H9 (cell line): ENCODE measurements at regions not wholly inside any gene's neighbourhood (a gene's known extent, or its start where the extent isn't known, plus 50 kb on each side); places are given as distances from the start of the nearest gene placed in this dataset.

ENCODE experiments used
- DNase-seq: peaks from one replicate; pipeline ENCODE4 v3.0.0-alpha.2; 2017
- H2AFZ ChIP-seq: one replicate; pipeline ENCODE4 v1.6.1; 2013; ENCODE audit warnings: mild to moderate bottlenecking, low read length, control low read depth, moderate library complexity
- H2AK5ac ChIP-seq: 2 replicates; pipeline ENCODE4 v1.6.1; 2013; ENCODE audit warnings: low read length, control low read depth, mixed read lengths; ENCODE audit not compliant: insufficient read length
- H2BK120ac ChIP-seq: one replicate; pipeline ENCODE4 v1.6.1; 2013; ENCODE audit warnings: low read depth, mild to moderate bottlenecking, low read length, control low read depth, inconsistent platforms; ENCODE audit not compliant: poor library complexity, severe bottlenecking
- H2BK12ac ChIP-seq: 2 replicates; pipeline ENCODE4 v1.6.1; 2013; ENCODE audit warnings: low read length, control low read depth, mixed read lengths, low read depth; ENCODE audit not compliant: insufficient read length
- H2BK15ac ChIP-seq: 2 replicates; pipeline ENCODE4 v1.6.1; 2013; ENCODE audit warnings: low read depth, low read length, control low read depth
- H2BK20ac ChIP-seq: one replicate; pipeline ENCODE4 v1.6.1; 2013; ENCODE audit warnings: low read depth, mild to moderate bottlenecking, low read length, control low read depth, inconsistent platforms; ENCODE audit not compliant: poor library complexity, severe bottlenecking
- H2BK5ac ChIP-seq: 2 replicates; pipeline ENCODE4 v1.6.1; 2013; ENCODE audit warnings: low read length, control low read depth, mixed read lengths; ENCODE audit not compliant: insufficient read length
- H3K14ac ChIP-seq: 2 replicates; pipeline ENCODE4 v1.6.1; 2013; ENCODE audit warnings: low read length, control low read depth; ENCODE audit not compliant: insufficient read depth
- H3K18ac ChIP-seq: 2 replicates; pipeline ENCODE4 v1.6.1; 2013; ENCODE audit warnings: low read depth, mild to moderate bottlenecking, mixed read lengths, low read length, control low read depth; ENCODE audit not compliant: insufficient read length
- H3K23ac ChIP-seq: 2 replicates; pipeline ENCODE4 v1.6.1; 2013; ENCODE audit warnings: low read length, control low read depth, mixed read lengths, low read depth; ENCODE audit not compliant: insufficient read length
- H3K23me2 ChIP-seq: 2 replicates; pipeline ENCODE4 v1.6.1; 2013; ENCODE audit warnings: low read depth, mild to moderate bottlenecking, mixed read lengths, low read length, control low read depth; ENCODE audit not compliant: insufficient read length, poor library complexity, severe bottlenecking
- H3K27ac ChIP-seq: 2 replicates; pipeline ENCODE4 v1.5.1; 2013; ENCODE audit warnings: low read length, control low read depth, mixed read lengths, low read depth; ENCODE audit not compliant: insufficient read length
- H3K27me3 ChIP-seq: 2 replicates; pipeline ENCODE4 v1.6.1; 2013; ENCODE audit warnings: low read length, control low read depth, inconsistent platforms; ENCODE audit not compliant: insufficient read depth
- H3K4ac ChIP-seq: 2 replicates; pipeline ENCODE4 v1.6.1; 2013; ENCODE audit warnings: low read depth, mild to moderate bottlenecking, control low read depth, inconsistent platforms, low read length, moderate library complexity
- H3K4me1 ChIP-seq: 2 replicates; pipeline ENCODE4 v1.6.1; 2013; ENCODE audit warnings: low read length, control low read depth, inconsistent platforms; ENCODE audit not compliant: insufficient read depth
- H3K4me2 ChIP-seq: 2 replicates; pipeline ENCODE4 v1.6.1; 2013; ENCODE audit warnings: low read length, control low read depth, mixed read lengths; ENCODE audit not compliant: insufficient read length, insufficient read depth
- H3K56ac ChIP-seq: 2 replicates; pipeline ENCODE4 v1.6.1; 2013; ENCODE audit warnings: low read depth, mild to moderate bottlenecking, mixed read lengths, low read length, control low read depth; ENCODE audit not compliant: insufficient read length
- H3K79me1 ChIP-seq: 2 replicates; pipeline ENCODE4 v1.6.1; 2013; ENCODE audit warnings: low read depth, mild to moderate bottlenecking, moderate library complexity, low read length, control low read depth, inconsistent platforms; ENCODE audit not compliant: insufficient read depth, poor library complexity, severe bottlenecking
- H3K79me2 ChIP-seq: 2 replicates; pipeline ENCODE4 v1.6.1; 2013; ENCODE audit warnings: low read length, control low read depth, inconsistent platforms; ENCODE audit not compliant: insufficient read depth
- H3K9ac ChIP-seq: 2 replicates; pipeline ENCODE4 v1.6.1; 2013; ENCODE audit warnings: low read length, control low read depth, mixed read lengths; ENCODE audit not compliant: insufficient read length; ENCODE audit errors: extremely low read depth
- H3K9me3 ChIP-seq: one replicate; pipeline ENCODE4 v1.6.1; 2013; ENCODE audit warnings: low read depth, low read length, inconsistent platforms; ENCODE audit not compliant: control insufficient read depth
- H3T11ph ChIP-seq: one replicate; pipeline ENCODE4 v1.6.1; 2013; ENCODE audit warnings: mild to moderate bottlenecking, low read length, control low read depth, inconsistent platforms
- H4K20me1 ChIP-seq: one replicate; pipeline ENCODE4 v1.6.1; 2013; ENCODE audit not compliant: control insufficient read depth, insufficient read length, insufficient read depth
- H4K5ac ChIP-seq: 2 replicates; pipeline ENCODE4 v1.6.1; 2013; ENCODE audit warnings: low read depth, mild to moderate bottlenecking, mixed read lengths, low read length, control low read depth; ENCODE audit not compliant: insufficient read length
- H4K8ac ChIP-seq: replicated peaks from 2 replicates; pipeline ENCODE4 v1.6.1; 2013; ENCODE audit warnings: low read length, control low read depth, mixed read lengths, low read depth; ENCODE audit not compliant: insufficient read length
- H4K91ac ChIP-seq: 2 replicates; pipeline ENCODE4 v1.6.1; 2013; ENCODE audit warnings: low read depth, mild to moderate bottlenecking, moderate library complexity, mixed read lengths, low read length, control low read depth; ENCODE audit not compliant: insufficient read length
- H3K27ac Mint-ChIP-seq, 3 experiments: 2 replicates in 2 of 3; 3 replicates in 1 of 3; pipeline ENCODE4 v1.8.0; 2020 to 2021; ENCODE audit warnings: mixed read lengths in 3 of 3, mild to moderate bottlenecking in 1 of 3, moderate library complexity in 1 of 3
- H3K27me3 Mint-ChIP-seq: 2 replicates; pipeline ENCODE4 v1.8.0; 2021; ENCODE audit warnings: low read depth, mild to moderate bottlenecking, moderate library complexity, mixed read lengths
- H3K36me3 Mint-ChIP-seq, 3 experiments: 2 replicates in 2 of 3; 3 replicates in 1 of 3; pipeline ENCODE4 v1.8.0; 2020 to 2021; ENCODE audit warnings: low read depth in 3 of 3, mixed read lengths in 3 of 3; ENCODE audit not compliant: insufficient read depth in 1 of 3
- H3K4me1 Mint-ChIP-seq, 2 experiments: 2 replicates each; pipeline ENCODE4 v1.8.0; 2020; ENCODE audit warnings: mixed read lengths in 2 of 2
- H3K4me3 Mint-ChIP-seq, 2 experiments: 2 replicates in 1 of 2; 3 replicates in 1 of 2; pipeline ENCODE4 v1.8.0; 2020 to 2021; ENCODE audit warnings: mild to moderate bottlenecking in 2 of 2, mixed read lengths in 2 of 2, moderate library complexity in 1 of 2
- H3K9me3 Mint-ChIP-seq, 2 experiments: 2 replicates in 1 of 2; 3 replicates in 1 of 2; pipeline ENCODE4 v1.8.0; 2020; ENCODE audit warnings: mild to moderate bottlenecking in 2 of 2, mixed read lengths in 2 of 2, moderate library complexity in 1 of 2
- CTCF ChIP-seq: fragments of 200-600 bp; sonication (generic); conservative IDR thresholded peaks from 3 replicates; pipeline ENCODE4 v1.8.0; 2021; ENCODE audit warnings: antibody characterized with exemption, mild to moderate bottlenecking
- WGBS: extraction: QIAGEN DNeasy Blood & Tissue Kit; methylation state at CpG from one replicate; pipeline ENCODE4 v1.1.7; 2013; ENCODE audit warnings: missing lambda C conversion rate, low lambda C conversion rate, mixed read lengths; ENCODE audit not compliant: insufficient read length; ENCODE audit errors: extremely low coverage; 5-methylcytosine and 5-hydroxymethylcytosine counted together

GRCh38 chr2:126425943-126426342 lies 230.0 kb upstream of the GYPC start:
- no peaks in the 10 kb centered on the region for H3K36me3 Mint-ChIP-seq
- Histone ChIP-seq H3K14ac (no peak overlapping the region), H4K8ac (no peak overlapping the region), H3T11ph (no peak overlapping the region), H3K4ac (no peak overlapping the region), H3K18ac (no peak overlapping the region), H3K4me1 (no peaks in the 10 kb centered on the region), H2BK12ac (no peak overlapping the region), H4K20me1 (no peaks in the 10 kb centered on the region), H2AFZ (no peak overlapping the region), H3K9ac (no peak overlapping the region), H2BK15ac (no peak overlapping the region), H3K9me3 (no peaks in the 10 kb centered on the region), H4K91ac (no peak overlapping the region), H3K27me3 (no peaks in the 10 kb centered on the region), H3K56ac (no peak overlapping the region), H3K79me1 (no peaks in the 10 kb centered on the region), H2BK120ac (no peak overlapping the region), H3K4me2 (no peak overlapping the region), H2BK5ac (no peak overlapping the region), H2AK5ac (no peak overlapping the region), H4K5ac (no peak overlapping the region), H2BK20ac (no peak overlapping the region), H3K23ac (no peak overlapping the region), H3K79me2 (no peaks in the 10 kb centered on the region), H3K23me2 (no peaks in the 10 kb centered on the region), H3K27ac (no peak overlapping the region)
- no peak for DNase-seq
- no peaks in the 10 kb centered on the region for H3K4me1 Mint-ChIP-seq
- no peaks in the 10 kb centered on the region for H3K27me3 Mint-ChIP-seq
- WGBS = no CpG with 5 or more reads among the region's 1 CpG
- H3K9me3 Mint-ChIP-seq = peaks cover 3 to 4% of the 10 kb centered on the region in 2 experiments; a peak in 4 of 5 replicates
- H3K27ac Mint-ChIP-seq = no peak overlapping the region
- TF ChIP-seq CTCF = no peak
- no peak overlapping the region for H3K4me3 Mint-ChIP-seq
